ENCODE measurements at regions not wholly inside any gene's neighbourhood (a gene's known extent, or its start where the extent isn't known, plus 50 kb on each side); places are given as distances from the start of the nearest gene placed in this dataset.

GRCh38 chr10:78952030-78952429, 116.7 kb upstream of the ZMIZ1 start:
- TF ChIP-seq POLR2A (IDR thresholded peaks at IDR 0.05): no peak
- TF ChIP-seq, protein P1, sequence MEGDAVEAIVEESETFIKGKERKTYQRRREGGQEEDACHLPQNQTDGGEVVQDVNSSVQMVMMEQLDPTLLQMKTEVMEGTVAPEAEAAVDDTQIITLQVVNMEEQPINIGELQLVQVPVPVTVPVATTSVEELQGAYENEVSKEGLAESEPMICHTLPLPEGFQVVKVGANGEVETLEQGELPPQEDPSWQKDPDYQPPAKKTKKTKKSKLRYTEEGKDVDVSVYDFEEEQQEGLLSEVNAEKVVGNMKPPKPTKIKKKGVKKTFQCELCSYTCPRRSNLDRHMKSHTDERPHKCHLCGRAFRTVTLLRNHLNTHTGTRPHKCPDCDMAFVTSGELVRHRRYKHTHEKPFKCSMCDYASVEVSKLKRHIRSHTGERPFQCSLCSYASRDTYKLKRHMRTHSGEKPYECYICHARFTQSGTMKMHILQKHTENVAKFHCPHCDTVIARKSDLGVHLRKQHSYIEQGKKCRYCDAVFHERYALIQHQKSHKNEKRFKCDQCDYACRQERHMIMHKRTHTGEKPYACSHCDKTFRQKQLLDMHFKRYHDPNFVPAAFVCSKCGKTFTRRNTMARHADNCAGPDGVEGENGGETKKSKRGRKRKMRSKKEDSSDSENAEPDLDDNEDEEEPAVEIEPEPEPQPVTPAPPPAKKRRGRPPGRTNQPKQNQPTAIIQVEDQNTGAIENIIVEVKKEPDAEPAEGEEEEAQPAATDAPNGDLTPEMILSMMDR (IDR thresholded peaks at IDR 0.05): no peak
- TF ChIP-seq POLR2AphosphoS5 (IDR thresholded peaks at IDR 0.05): no peak
- TF ChIP-seq EP300 (IDR thresholded peaks at IDR 0.05): no peak
